T-helper 1 cell treated with Interleukin-12 subunit alpha and Interleukin-12 subunit beta and Interleukin-4 antibody, amounts not matched to agents 30 ng/mL and 1 ng/mL, for 36 hours (primary cell): ENCODE measurements at regions not wholly inside any gene's neighbourhood (a gene's known extent, or its start where the extent isn't known, plus 50 kb on each side); places are given as distances from the start of the nearest gene placed in this dataset.

Experiments
- intact Hi-C: fragments of 100-400 bp; cut with micrococcal nuclease; formaldehyde crosslinking; loops from one replicate; pipeline ENCODE4 v1.15.1; 2024

DNA sequence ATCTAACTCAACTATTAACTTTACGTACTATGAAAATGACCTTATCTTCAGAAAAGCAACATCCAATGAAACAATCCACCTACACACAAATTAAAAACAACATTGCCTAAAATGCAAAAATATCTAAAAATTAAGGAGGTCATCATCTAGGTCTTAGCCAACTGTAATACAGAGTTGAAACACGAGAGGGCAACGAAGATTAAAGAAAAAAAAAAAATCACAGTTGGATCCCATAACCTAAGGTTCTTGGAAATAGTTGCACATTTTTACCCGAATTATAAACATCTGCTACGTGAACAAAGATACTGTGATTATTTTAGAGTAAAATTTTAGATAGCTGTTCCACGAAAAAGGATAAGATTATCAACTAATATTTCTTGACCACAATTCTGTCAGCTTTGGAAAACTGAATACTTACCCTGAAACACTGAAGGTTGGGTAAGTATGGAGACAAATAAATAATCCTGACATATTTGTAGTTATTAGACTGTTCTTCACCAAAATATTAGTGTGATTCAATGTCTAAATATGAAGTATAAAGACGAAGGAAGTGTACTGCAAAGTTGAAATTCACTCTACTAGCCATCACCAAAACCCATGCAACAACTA is 88.0 kb upstream of the AK4 start:
- intact Hi-C loops: loop anchor here (1.0 to 10.0 kb wide), 9 partner anchors 15 to 1995 kb away; partner anchors contain the start of gene SLC35D1

DNA sequence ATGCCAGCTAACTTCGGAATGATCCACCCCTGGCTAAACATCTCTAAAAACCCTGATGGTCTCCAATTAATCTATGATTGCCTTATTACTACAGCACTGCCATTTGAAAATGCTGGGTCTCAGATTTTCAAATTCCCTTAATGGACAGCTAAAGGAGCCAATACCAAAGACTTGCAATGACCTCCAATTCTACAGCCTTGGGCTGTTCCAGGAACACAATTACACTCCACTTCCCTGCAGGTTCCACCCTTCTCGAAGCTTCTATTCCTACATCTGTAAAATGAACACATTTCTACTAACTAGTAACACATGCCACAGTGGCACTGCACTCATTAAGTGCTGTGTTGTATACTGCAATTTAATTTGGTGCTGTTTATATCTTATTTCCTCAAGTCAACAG is 85.7 kb upstream of the AK4 start:
- intact Hi-C loops: loop anchor here (5.0 to 10.0 kb wide), 6 partner anchors 332 to 1992 kb away; partner anchors contain the start of gene SLC35D1

GRCh38 chr1:65063025-65063424 is 85.0 kb upstream of the AK4 start:
- intact Hi-C loops: loop anchor here (5.0 to 10.0 kb wide), 6 partner anchors 332 to 1992 kb away; partner anchors contain the start of gene SLC35D1

DNA sequence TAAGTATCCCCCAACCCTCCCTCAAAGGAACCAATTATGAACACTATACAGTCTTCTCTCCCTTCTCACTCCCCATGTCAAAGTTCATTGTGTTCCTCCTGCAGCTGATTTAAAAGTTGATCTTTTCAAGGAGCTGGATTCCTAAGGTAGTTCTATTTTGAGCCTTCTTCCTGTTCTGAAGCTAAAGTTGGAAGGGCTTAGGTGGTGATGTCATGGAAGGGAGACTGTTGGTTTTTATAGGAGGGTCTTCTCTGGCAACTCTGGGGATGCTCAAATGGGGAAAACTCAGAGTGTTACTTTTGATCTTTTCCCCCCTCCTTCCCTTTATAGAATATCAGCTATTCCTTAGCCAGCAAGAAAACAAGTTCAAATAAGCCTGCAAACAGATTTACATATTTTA is 83.0 kb upstream of the AK4 start:
- intact Hi-C loops: loop anchor here (5.0 to 10.0 kb wide), 10 partner anchors 188 to 1990 kb away; partner anchors contain the start of gene SLC35D1

DNA sequence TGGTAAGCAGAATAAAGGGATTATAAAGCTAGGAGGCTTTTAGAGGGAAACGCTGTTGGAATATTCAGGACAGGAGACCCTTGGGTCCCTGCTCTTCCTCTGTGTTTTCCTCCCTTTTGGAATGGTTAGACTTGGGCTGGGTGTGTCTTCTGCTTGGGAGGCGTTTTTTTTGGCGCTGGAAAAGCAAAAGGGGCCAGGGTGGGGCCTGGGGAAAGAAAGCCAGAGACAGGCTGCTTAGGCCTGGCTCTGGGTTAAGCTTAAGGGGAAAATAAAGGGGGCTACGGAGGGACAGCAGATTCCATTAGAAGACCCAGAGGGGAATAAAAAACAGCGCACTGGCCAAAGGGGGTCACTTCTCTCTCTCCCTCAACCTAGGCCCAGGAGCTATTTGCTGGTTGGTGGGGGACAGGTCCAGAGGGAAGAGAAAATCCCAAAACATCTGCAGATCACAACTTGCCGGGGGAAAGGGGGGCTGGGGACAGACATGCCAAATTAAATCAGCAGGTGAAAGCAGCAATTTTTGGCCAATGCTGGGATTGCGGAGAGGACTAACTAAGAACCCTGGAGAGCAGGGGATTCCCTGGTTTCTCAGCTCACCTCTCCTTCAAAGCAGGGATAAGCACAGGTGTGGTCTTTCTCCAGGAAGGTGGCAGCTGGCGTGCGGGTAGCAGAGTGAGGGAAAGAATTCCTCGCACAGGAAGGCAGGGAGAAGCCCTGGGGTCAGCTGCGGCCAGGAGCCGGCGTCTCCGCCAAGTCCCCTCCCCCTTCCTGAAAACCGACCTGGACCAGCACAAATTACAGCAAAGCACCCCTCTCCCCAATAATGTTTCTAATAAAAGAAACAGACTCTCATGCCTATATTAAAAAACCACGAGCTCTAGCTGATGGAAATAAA is 82.2 kb upstream of the AK4 start:
- intact Hi-C loops: loop anchor here (5.0 to 10.0 kb wide), 9 partner anchors 188 to 1989 kb away; partner anchors contain the start of gene SLC35D1

DNA sequence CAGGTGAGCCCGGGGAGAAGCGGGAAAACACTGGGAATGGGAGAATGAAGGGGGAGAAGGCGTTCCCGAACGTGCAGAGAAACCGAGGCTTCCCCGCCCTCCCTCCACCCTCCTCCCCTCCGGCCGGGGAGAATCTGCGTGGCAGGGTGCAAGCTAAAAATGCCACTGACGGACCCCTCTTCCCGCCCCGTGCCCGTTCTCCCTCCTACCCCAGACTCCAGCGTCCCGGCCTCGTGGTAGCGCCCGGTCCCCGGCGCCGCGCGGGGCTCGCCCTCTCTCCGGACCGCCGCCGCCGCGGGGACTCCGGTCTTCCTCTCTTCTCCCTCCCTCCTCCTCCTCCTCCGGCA is 81.6 kb upstream of the AK4 start:
- intact Hi-C loops: loop anchor here (5.0 to 10.0 kb wide), 9 partner anchors 189 to 1988 kb away; partner anchors contain the start of gene SLC35D1

- intact Hi-C loops: loop anchor here (5.0 to 10.0 kb wide), 9 partner anchors 190 to 1988 kb away; partner anchors contain the start of gene SLC35D1
These were observed 81.1 kb upstream of the AK4 start for GRCh38 chr1:65066766-65067490.

- intact Hi-C loops: loop anchor here (1.0 to 10.0 kb wide), 17 partner anchors 64 to 1987 kb away; partner anchors contain the start of genes EFCAB7, ITGB3BP, JAK1 and SLC35D1
These were observed 80.4 kb upstream of the AK4 start for GRCh38 chr1:65067491-65068201.

DNA sequence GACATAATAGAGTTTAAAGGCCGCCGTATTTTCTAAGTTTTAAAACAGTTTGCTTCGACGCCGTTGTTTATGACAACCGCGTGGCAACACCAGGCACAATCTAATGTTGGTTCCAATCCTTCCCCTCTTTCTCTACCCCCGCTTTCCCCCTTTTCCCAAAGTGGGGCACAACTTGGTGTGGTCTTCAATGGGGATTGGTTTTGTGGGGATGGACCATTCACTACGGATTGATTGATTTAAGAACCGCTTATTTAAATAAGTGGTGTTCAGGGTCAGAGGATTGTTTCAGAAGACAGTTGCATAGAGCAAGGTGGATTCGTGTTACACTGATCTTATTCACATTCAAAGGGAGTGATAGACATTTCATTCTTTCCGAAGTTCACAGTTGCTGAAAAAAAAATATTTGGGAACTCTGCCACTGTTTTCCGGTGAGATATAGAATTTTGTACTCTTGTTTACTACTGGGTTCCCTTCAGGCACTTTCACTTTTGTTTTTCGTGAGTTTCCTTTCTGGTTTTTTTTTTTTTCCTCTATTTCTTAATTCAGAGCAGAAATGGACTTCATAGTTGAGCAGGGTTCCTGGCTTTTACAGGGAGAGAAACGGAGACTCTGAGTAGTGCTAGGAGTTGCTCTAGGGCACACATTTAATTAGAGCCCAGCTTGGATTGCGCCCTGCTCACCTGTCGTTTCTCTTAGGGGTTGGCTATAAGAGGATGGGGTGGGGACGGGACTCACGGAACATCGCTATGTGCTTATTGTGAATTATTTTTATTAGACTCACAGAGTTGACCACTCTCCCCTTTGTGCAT is 79.6 kb upstream of the AK4 start:
- intact Hi-C loops: loop anchor here (1.0 to 10.0 kb wide), 18 partner anchors 65 to 1986 kb away; partner anchors contain the start of genes EFCAB7, ITGB3BP, JAK1 and LEPR

- intact Hi-C loops: loop anchor here (1.0 to 10.0 kb wide), 14 partner anchors 138 to 1986 kb away; partner anchors contain the start of genes EFCAB7, ITGB3BP, LEPR and LEPROT
These were observed 78.9 kb upstream of the AK4 start for GRCh38 chr1:65069011-65069565.

DNA sequence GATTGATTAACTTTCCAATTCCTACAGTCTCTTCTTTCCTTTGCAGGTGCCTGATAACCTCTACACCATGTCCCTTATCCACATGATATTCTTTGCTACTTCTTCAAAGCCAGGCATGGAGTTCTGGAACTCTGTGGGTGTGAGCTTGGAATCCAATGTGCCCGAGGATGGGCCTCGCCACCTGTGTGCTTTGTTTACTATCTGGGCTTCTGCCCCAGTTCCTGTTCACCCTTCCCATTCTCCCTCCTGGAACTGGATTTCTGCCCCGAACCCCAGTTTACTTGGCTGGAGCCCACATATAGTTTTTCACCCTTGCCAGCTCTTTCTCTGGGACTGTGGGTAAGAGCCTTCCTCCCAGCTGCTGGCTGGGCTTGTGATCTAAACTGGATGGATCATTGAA is 75.2 kb upstream of the AK4 start:
- intact Hi-C loops: no loop called here

GRCh38 chr1:65075123-65075976 is 72.7 kb upstream of the AK4 start:
- intact Hi-C loops: loop anchor here (1.0 kb wide), 6 partner anchors 15 to 806 kb away; no protein-coding TSS in a partner anchor

DNA sequence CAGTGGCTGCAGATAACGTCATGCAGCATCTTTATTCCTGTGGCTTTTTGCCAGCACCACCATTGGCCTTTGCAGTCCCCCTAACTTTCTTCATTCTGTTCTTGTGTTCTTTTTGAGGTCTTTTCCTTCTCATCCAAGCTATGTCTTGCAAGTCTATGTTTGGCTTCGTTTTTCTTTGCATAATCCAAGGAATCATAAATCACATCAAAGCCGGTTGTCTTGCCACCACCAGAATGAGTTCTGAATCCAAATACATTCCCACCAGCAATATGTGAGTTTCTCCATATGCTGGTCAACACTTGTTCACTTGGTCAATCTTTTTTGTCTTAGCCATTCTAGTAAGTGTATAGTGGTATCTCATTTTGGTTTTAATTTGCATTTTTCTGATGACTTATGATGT is 70.6 kb upstream of the AK4 start:
- intact Hi-C loops: no loop called here

GRCh38 chr1:65079941-65080340 is 68.1 kb upstream of the AK4 start:
- intact Hi-C loops: no loop called here

- intact Hi-C loops: no loop called here
These were observed 65.5 kb upstream of the AK4 start for GRCh38 chr1:65082346-65083040.

DNA sequence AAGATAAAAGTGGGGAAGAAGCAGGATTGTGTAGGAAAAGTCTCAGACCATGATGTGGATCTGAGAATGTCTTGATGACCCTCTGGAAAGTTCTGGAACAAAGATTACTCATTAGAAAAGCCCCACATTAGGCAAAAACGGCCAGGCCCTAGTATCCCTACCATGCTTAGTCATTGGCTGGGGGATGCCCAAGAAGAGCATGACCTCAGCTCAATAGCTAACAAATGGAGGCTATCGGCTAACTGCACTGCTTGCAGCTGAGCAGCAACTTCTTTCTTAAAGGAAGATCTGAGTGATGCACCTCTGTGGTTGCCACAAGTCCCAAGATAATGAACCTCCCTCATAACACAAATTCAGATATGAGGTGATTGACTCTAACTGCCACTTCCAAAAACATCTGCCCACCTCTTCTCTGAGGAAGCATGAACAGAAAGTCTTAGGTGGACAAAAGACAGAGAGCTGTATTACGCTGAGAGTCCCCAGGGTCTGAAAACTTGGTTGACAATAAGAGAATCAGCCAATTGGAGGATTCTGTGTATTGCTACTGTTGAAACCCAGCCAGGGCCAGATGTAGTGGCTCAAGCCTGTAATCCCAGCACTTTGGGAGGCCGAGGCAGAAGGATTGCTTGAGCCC is 64.6 kb upstream of the AK4 start:
- intact Hi-C loops: no loop called here

DNA sequence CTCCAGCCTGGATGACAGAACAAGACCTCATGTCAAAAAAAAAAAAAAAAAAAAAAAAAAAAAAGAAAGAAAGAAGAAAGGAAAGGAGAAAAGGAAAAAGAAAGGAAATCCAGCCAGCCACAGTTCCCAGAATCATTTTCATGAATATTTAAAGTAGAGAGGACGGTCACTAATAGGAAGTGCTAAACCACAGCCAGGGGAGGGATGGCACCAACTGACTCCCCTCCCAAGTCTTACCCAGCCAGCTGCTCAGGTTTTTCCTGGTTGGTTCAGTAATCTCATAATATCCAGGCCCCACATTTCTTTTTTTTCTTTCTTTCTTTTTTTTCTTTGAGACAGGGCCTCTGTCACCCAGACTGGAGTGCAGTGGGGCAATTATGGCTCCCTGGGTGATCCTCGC is 63.9 kb upstream of the AK4 start:
- intact Hi-C loops: no loop called here
